ENCODE measurements at regions not wholly inside any gene's neighbourhood (a gene's known extent, or its start where the extent isn't known, plus 50 kb on each side); places are given as distances from the start of the nearest gene placed in this dataset.
"Not testable (repeated sequence)": the region's sequence is repeated elsewhere in the genome, so short reads cannot be mapped to it uniquely, and the experiment has no call there.

GRCh38 chr3:73120710-73121109 lies 59.3 kb downstream of the EBLN2 start:
- no peak for DNase-seq (ENCODE audit: low read depth in 1 of 2, low spot score in 1 of 2)
- no peak for TF ChIP-seq JUND (IDR thresholded peaks at IDR 0.05; ENCODE audit: low read depth)
- in situ Hi-C loops (cut with HindIII; ENCODE audit: low pct_unique_long_range_greater_than_20kb, low sequenced_read_pairs): no loop called here

GRCh38 chr3:73121669-73122331 lies 60.3 kb downstream of the EBLN2 start:
- no peak for DNase-seq (ENCODE audit: low read depth in 1 of 2, low spot score in 1 of 2)
- in situ Hi-C loops (cut with HindIII; ENCODE audit: low pct_unique_long_range_greater_than_20kb, low sequenced_read_pairs): no loop called here
- no peak for TF ChIP-seq JUND (IDR thresholded peaks at IDR 0.05; ENCODE audit: low read depth)

GRCh38 chr3:73134034-73134433 lies 72.6 kb downstream of the EBLN2 start:
- TF ChIP-seq JUND (IDR thresholded peaks at IDR 0.05; ENCODE audit: low read depth): no peak
- in situ Hi-C loops (cut with HindIII; ENCODE audit: low pct_unique_long_range_greater_than_20kb, low sequenced_read_pairs): no loop called here
- no peak for DNase-seq (ENCODE audit: low read depth in 1 of 2, low spot score in 1 of 2)

GRCh38 chr3:73136941-73137340 lies 75.5 kb downstream of the EBLN2 start:
- no peak for DNase-seq (ENCODE audit: low read depth in 1 of 2, low spot score in 1 of 2)
- TF ChIP-seq JUND (IDR thresholded peaks at IDR 0.05; ENCODE audit: low read depth): no peak
- in situ Hi-C loops (cut with HindIII; ENCODE audit: low pct_unique_long_range_greater_than_20kb, low sequenced_read_pairs): no loop called here

- TF ChIP-seq JUND (IDR thresholded peaks at IDR 0.05; ENCODE audit: low read depth): no peak
These were observed 76.4 kb downstream of the EBLN2 start for GRCh38 chr3:73137736-73138403.

GRCh38 chr3:73140772-73141442 lies 79.4 kb downstream of the EBLN2 start:
- in situ Hi-C loops (cut with HindIII; ENCODE audit: low pct_unique_long_range_greater_than_20kb, low sequenced_read_pairs): no loop called here
- TF ChIP-seq JUND (IDR thresholded peaks at IDR 0.05; ENCODE audit: low read depth): no peak
- no peak for DNase-seq (ENCODE audit: low read depth in 1 of 2, low spot score in 1 of 2)

More at GRCh38 chr3:73137736-73138403, 76.4 kb downstream of the EBLN2 start:
- in situ Hi-C loops (cut with HindIII; ENCODE audit: low pct_unique_long_range_greater_than_20kb, low sequenced_read_pairs): no loop called here
- DNase-seq (ENCODE audit: low read depth in 1 of 2, low spot score in 1 of 2): no peak

GRCh38 chr3:73141525-73141924 lies 80.1 kb downstream of the EBLN2 start:
- no peak for TF ChIP-seq JUND (IDR thresholded peaks at IDR 0.05; ENCODE audit: low read depth)
- no peak for DNase-seq (ENCODE audit: low read depth in 1 of 2, low spot score in 1 of 2)
- in situ Hi-C loops (cut with HindIII; ENCODE audit: low pct_unique_long_range_greater_than_20kb, low sequenced_read_pairs): no loop called here

GRCh38 chr3:73143401-73143800 lies 81.9 kb downstream of the EBLN2 start:
- in situ Hi-C loops (cut with HindIII; ENCODE audit: low pct_unique_long_range_greater_than_20kb, low sequenced_read_pairs): no loop called here
- DNase-seq (ENCODE audit: low read depth in 1 of 2, low spot score in 1 of 2): no peak
- TF ChIP-seq JUND (IDR thresholded peaks at IDR 0.05; ENCODE audit: low read depth): no peak

- in situ Hi-C loops (cut with HindIII; ENCODE audit: low pct_unique_long_range_greater_than_20kb, low sequenced_read_pairs): no loop called here
- no peak for TF ChIP-seq JUND (IDR thresholded peaks at IDR 0.05; ENCODE audit: low read depth)
- DNase-seq (ENCODE audit: low read depth in 1 of 2, low spot score in 1 of 2): no peak
These were observed 82.4 kb downstream of the EBLN2 start for GRCh38 chr3:73143821-73144237.

- DNase-seq (ENCODE audit: low read depth in 1 of 2, low spot score in 1 of 2): no peak
- no peak for TF ChIP-seq JUND (IDR thresholded peaks at IDR 0.05; ENCODE audit: low read depth)
- in situ Hi-C loops (cut with HindIII; ENCODE audit: low pct_unique_long_range_greater_than_20kb, low sequenced_read_pairs): no loop called here
These were observed 82.8 kb downstream of the EBLN2 start for GRCh38 chr3:73144276-73144675.

GRCh38 chr3:73144828-73145227 lies 83.4 kb downstream of the EBLN2 start:
- in situ Hi-C loops (cut with HindIII; ENCODE audit: low pct_unique_long_range_greater_than_20kb, low sequenced_read_pairs): no loop called here
- no peak for DNase-seq (ENCODE audit: low read depth in 1 of 2, low spot score in 1 of 2)
- no peak for TF ChIP-seq JUND (IDR thresholded peaks at IDR 0.05; ENCODE audit: low read depth)

GRCh38 chr3:73147479-73147878 lies 86.0 kb downstream of the EBLN2 start:
- DNase-seq (ENCODE audit: low read depth in 1 of 2, low spot score in 1 of 2); in situ Hi-C loops (cut with HindIII; ENCODE audit: low pct_unique_long_range_greater_than_20kb, low sequenced_read_pairs): not testable (repeated sequence)

GRCh38 chr3:73148206-73148605 lies 86.7 kb downstream of the EBLN2 start:
- no peak for DNase-seq (ENCODE audit: low read depth in 1 of 2, low spot score in 1 of 2)
- in situ Hi-C loops (cut with HindIII; ENCODE audit: low pct_unique_long_range_greater_than_20kb, low sequenced_read_pairs): no loop called here
- no peak for TF ChIP-seq JUND (IDR thresholded peaks at IDR 0.05; ENCODE audit: low read depth)

Measured in T47D (cell line).